Pancreas (tissue), 10 donors: ENCODE measurements at regions not wholly inside any gene's neighbourhood (a gene's known extent, or its start where the extent isn't known, plus 50 kb on each side); places are given as distances from the start of the nearest gene placed in this dataset.
"Not testable (repeated sequence)": the region's sequence is repeated elsewhere in the genome, so short reads cannot be mapped to it uniquely, and the experiment has no call there.

Experiments
- ATAC-seq, 4 donors: fragments of 200-7000 bp; cut with Tn5 transposase; one replicate each; pipeline versions ENCODE4 v1.8.0 to v1.9.1; 2020; ENCODE audit warnings: mild to moderate bottlenecking in 4 of 4, moderate library complexity in 4 of 4
- DNase-seq, 6 donors: peaks; one replicate each; pipeline ENCODE4 v3.0.0-alpha.2; 2020
- FAIRE-seq: peaks from 2 replicates; lab custom pipeline; 2012; peaks lifted over from hg19 to GRCh38; lab: Jason Lieb, UNC
- H3K27ac ChIP-seq, 4 donors: fragments of 200-600 bp; sonication (generic); 1 replicate in 3 of 4; 2 replicates in 1 of 4; pipeline versions ENCODE4 v1.5.0 to v1.8.0; 2020
- H3K27me3 ChIP-seq, 4 donors: fragments of 200-600 bp; one replicate each; pipeline ENCODE4 v1.8.0; 2021
- H3K36me3 ChIP-seq, 3 donors: fragments of 200-600 bp; sonication (generic) in 1 of 3; one replicate each; pipeline versions ENCODE4 v1.5.0 to v1.8.0; 2020 to 2021
- H3K4me1 ChIP-seq, 3 donors: fragments of 200-600 bp; one replicate each; pipeline ENCODE4 v1.8.0; 2021
- H3K4me3 ChIP-seq, 4 donors: fragments of 200-600 bp; sonication (generic) in 2 of 4; one replicate each; pipeline versions ENCODE4 v1.5.0 to v1.8.0; 2020 to 2021
- H3K9me3 ChIP-seq, 4 donors: fragments of 200-600 bp; one replicate each; pipeline ENCODE4 v1.8.0; 2021
- CTCF ChIP-seq, 4 donors: fragments of 200-600 bp; sonication (generic) in 3 of 4; IDR thresholded peaks; one replicate each; pipeline versions ENCODE4 v1.5.0 to v1.8.0; 2021; ENCODE audit warnings: antibody characterized with exemption in 4 of 4
- WGBS, 2 donors: extraction: QIAGEN DNeasy Blood & Tissue Kit; methylation state at CpG; one replicate each; pipeline ENCODE4 v1.1.7; 2013; 5-methylcytosine and 5-hydroxymethylcytosine counted together
- intact Hi-C, 3 donors: fragments of 100-400 bp; cut with DNase I; formaldehyde crosslinking; loops; one replicate each; pipeline versions ENCODE4 v1.11.1 to v1.14.2; 2022
- donor health status: healthy with polysubstance abuse.
- donor health status: DM: no; HTN: no; CAD: no; lungs with moderate emphysema.
- donor health status: DM: no; HTN: no; CAD: no.
- donor health status: control.
- donor health status: control.
- donor health status: Bipolar disorder and iron deficiency.
- donor health status: DM: yes; HTN: yes; CAD: no.
- donor health status: DM: no; HTN: no; CAD: no.
- donor health status: DM: no; HTN: no; CAD: no.
- donor health status: DM: yes; HTN: yes; CAD: no.

GRCh38 chr1:188652678-188653077 lies 1823.9 kb downstream of the PLA2G4A start:
- intact Hi-C loops = no loop called here
- Histone ChIP-seq H3K36me3 (no peaks in the 10 kb centered on the region), H3K9me3 (no peaks in the 10 kb centered on the region), H3K4me1 (no peaks in the 10 kb centered on the region), H3K4me3 (no peak overlapping the region), H3K27ac (no peak overlapping the region), H3K27me3 (no peaks in the 10 kb centered on the region)
- no peak for FAIRE-seq
- ATAC-seq = no peak
- DNase-seq = no peak
- TF ChIP-seq CTCF (IDR thresholded peaks at IDR 0.05) = no peak
- WGBS, 2 donors = 47 to 51% methylated on average over 1 of the region's 1 CpG

- H3K9me3 ChIP-seq, H3K36me3 ChIP-seq, ATAC-seq, H3K27me3 ChIP-seq, H3K27ac ChIP-seq, H3K4me3 ChIP-seq, H3K4me1 ChIP-seq, intact Hi-C loops, FAIRE-seq, DNase-seq: not testable (repeated sequence)
- whole genome bisulfite sequencing, 2 donors = 77 to 88% methylated on average over 16 of the region's 16 CpGs
Measured at GRCh38 chr1:188655966-188656365, 1821.7 kb downstream of the BRINP3 start.

- no peaks in the 10 kb centered on the region for H3K36me3 ChIP-seq
- FAIRE-seq (no peak), DNase-seq (no peak), ATAC-seq (no peak)
- no peaks in the 10 kb centered on the region for H3K4me1 ChIP-seq
- no peaks in the 10 kb centered on the region for H3K27me3 ChIP-seq
- no peaks in the 10 kb centered on the region for H3K9me3 ChIP-seq
- no peak for TF ChIP-seq CTCF (IDR thresholded peaks at IDR 0.05)
- H3K27ac ChIP-seq = no peak overlapping the region
- intact Hi-C loops = no loop called here
- no peak overlapping the region for H3K4me3 ChIP-seq
Measured at GRCh38 chr1:188660572-188660971, 1817.1 kb downstream of the BRINP3 start.

GRCh38 chr1:188665477-188665876 lies 1812.2 kb downstream of the BRINP3 start:
- Histone ChIP-seq H3K36me3 (no peaks in the 10 kb centered on the region), H3K27ac (no peak overlapping the region), H3K4me3 (no peak overlapping the region), H3K27me3 (no peaks in the 10 kb centered on the region), H3K4me1 (no peaks in the 10 kb centered on the region), H3K9me3 (no peaks in the 10 kb centered on the region)
- FAIRE-seq (no peak), DNase-seq (no peak), ATAC-seq (no peak)
- intact Hi-C loops = no loop called here
- no peak for TF ChIP-seq CTCF (IDR thresholded peaks at IDR 0.05)
- 53 to 67% methylated on average over 4 of the region's 4 CpGs for WGBS, 2 donors

- intact Hi-C loops = no loop called here
- Histone ChIP-seq H3K4me3 (no peak overlapping the region), H3K9me3 (no peaks in the 10 kb centered on the region), H3K27me3 (no peaks in the 10 kb centered on the region), H3K4me1 (no peaks in the 10 kb centered on the region), H3K36me3 (no peaks in the 10 kb centered on the region), H3K27ac (no peak overlapping the region)
- FAIRE-seq (no peak), DNase-seq (no peak), ATAC-seq (no peak)
- TF ChIP-seq CTCF (IDR thresholded peaks at IDR 0.05) = no peak
- 65 to 69% methylated on average over 2 of the region's 2 CpGs for WGBS, 2 donors
Measured at GRCh38 chr1:188668083-188668482, 1809.6 kb downstream of the BRINP3 start.
